Limb (tissue), 2 donors: ENCODE measurements at regions not wholly inside any gene's neighbourhood (a gene's known extent, or its start where the extent isn't known, plus 50 kb on each side); places are given as distances from the start of the nearest gene placed in this dataset.
"Not testable (repeated sequence)": the region's sequence is repeated elsewhere in the genome, so short reads cannot be mapped to it uniquely, and the experiment has no call there.

Source experiments
- DNase-seq, 2 donors: peaks; one replicate each; pipeline ENCODE4 v3.0.0-alpha.2; 2016; ENCODE audit errors: extremely low spot score in 2 of 2

DNA sequence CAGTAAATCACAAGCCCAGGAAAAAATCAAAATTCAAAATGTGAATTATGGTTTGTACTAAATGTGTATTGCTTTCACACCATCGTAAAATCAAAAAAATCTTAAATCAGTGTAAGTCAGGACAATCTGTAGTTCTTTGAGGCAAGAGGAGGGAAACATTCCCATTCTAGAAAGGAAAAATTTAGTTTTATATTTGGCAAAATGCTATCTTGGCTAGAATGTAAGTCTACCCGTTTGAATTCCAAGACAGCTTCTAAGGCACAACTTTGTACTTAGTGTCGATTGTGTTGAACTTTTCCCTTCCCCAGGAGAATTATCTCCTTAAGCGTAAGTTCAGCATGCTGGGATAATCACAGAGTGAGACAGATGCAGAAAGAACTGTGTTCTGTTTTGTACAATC lies 638.2 kb upstream of the LRRTM1 start:
- DNase-seq = no peak

DNA sequence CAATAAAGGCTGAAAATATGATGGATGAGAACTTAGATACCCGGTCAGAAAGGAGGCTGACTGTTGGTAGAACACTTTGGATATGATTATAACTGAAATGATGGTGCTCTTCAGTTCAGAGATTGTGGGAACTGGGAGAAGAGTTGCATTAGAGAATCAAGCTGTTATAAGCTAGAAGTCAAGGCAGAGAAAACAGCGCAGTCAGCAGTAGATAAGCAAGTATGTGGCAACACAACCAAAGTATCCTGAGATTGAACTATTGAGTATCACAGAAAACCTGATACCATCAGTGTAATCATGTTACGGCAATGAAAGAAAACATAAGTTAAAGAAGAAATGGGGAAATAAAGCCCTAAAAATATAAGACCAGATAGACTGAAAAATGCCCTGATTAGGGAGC lies 633.9 kb upstream of the LRRTM1 start:
- no peak for DNase-seq

DNA sequence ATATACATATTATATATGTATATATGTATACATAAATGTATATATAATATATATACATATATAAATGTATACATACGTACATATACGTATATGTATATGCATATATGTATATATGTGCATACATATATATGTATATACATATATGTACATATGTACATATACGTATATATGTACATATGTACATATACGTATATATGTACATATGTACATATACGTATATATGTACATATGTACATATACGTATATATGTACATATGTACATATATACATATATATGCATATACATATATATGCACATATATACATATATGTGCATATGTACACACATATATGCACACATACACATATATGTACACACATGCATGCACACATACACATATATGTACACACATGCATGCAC lies 627.3 kb upstream of the LRRTM1 start:
- not testable (repeated sequence) for DNase-seq

DNA sequence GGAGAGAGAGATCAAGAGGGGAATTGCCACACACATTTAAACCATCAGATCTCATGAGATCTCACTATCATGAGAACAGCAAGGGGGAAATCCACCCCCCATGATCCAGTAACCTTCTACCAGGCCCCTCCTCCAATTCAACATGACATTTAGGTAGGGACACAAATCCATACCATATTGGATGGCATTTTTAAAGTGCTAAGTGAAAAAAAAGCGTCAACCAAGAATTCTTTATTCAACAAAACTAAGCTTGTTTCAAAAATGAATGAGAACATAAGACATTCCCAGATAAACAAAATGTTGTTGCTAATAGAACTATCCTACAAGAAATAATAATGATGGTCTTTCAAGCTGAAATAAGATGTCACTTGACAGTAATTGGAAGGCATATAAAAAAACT lies 626.2 kb upstream of the LRRTM1 start:
- no peak for DNase-seq

DNA sequence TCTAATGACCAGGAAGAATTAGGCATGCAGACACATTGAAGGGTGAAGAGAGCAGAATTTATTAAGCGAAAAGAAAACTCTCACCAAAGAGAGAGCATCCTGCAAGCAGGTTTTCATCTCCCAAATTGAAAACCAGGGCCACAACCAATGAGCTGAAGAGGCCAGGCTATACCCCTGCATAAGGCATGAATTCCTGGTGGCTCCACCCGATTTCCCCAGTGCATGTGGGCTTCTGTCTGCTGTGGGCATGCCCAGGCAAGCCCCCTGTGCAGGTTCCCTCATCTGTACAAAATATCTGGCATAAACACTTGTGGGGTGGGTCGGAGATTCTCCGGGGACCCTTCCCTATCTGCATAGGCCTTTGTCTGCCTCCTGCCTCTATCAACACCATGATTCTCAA lies 621.6 kb upstream of the LRRTM1 start:
- DNase-seq = no peak

DNA sequence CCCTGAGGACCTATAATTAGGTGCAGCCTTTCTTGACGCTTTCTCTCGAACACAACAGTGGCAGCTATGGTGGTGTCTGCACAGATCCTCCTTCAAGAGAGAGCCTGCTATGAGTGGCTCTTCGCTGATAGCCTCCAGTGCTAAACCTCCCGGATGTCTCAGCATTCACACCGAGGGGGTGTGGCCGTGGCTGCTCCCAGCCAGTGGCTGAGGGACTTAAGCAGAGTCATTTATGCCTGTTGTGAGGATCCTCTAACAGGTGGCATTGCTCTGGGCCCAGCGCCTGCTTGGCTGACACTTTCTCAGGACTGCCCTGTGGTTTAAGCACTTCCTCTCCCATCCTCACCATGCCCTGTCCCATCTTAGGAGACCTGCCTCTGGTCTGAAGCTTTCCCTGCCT lies 592.0 kb upstream of the LRRTM1 start:
- no peak for DNase-seq

DNA sequence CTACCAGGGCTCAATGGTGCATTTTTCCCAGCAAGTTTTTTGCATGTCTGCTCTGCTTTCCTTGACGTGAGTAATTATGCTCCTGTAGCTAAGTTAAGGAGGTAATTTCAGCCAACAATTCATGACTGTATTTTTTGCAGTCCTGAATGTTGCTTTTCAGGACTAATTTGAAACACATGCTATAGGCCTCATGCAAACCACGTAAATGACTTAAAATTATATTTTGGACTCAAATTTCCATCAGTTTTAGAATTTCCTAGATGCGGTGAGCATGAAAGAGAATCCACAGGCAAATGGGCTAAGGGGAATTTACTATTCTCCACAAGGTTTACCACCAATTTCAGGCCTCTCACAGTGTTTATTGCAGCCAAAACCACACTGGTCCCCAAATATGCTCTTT lies 589.9 kb upstream of the LRRTM1 start:
- DNase-seq = peak in 1 of 2 donors; percentile 65

DNA sequence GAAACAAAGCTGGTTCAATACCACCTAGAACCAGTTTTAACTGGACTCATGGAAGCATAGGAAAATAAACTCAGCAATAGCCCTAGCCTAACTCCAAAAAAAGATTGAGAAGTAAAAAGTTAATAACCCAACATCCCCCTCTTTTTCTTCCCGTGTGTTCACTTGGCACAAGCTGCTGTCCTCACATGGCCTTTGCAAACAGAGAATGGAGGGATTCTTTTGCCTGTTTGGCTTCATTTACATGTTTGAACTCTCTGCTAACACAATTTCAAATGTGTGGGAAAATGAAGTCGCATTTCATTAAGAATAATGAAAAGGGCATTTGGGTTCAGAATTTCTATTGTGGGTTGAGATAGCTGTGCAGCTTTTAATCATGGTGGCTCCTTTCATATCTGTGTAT lies 589.2 kb upstream of the LRRTM1 start:
- no peak for DNase-seq

DNA sequence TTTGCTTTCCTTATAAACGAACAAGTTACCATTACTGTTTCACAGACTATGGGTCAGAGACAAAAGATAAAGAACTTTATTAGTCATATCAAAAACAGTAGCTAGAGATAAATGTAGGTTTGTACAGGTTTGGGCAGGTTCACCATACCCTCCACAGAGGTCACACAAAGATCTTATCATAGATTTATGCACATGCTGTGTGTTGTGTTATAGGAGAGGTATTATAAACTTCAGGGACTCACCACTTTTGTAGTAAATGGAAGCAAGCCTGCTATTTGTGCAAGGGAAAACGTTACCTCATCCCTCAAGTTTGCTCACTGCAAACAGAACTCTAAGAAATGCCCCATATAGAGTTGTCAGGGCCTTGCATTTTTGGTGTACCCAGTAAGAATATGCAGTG lies 584.5 kb upstream of the LRRTM1 start:
- DNase-seq = no peak

DNA sequence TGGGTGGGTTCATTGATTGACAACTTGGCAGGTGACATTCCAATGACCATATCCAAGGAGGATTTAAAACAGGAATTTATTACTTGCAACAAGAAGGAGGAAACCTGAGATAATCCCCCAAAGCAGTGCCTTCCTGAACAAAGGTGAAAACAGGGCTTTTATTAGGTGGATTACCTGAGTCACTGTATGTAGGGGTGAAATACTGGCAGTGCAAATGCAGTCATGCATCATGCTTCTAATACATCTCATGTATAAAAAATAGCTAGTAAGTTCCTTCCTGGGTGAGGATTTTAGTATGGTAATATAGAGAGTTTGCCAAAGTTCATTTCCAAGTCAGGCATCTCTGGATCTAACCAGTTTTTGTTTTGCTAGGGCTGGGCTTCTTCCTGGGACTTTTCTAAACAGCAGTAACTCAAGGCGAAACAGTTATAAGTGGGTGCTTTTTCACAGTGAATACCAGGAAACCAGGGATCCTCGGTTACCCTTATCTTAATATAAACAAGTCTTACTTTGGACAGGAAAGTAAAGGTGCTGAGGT lies 583.4 kb upstream of the LRRTM1 start:
- no peak for DNase-seq

DNA sequence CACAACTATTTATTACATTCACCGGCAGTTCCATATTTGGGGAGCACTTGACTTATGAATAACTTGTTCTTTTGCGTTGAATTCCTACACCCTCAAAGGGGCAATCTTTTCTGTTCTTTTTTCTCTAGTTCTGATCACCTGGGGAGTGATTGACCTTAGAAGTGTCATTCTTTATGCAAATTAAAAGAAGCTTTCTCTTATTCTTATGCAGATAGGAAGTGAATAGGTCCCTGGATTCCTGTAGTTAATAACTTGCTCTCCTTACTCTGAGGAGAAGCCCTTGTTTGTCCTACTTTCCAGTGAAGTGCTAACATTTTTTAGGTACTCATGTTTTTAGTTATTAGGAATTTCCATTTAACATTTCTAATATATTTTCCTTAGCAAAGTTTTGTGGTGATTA lies 569.8 kb upstream of the LRRTM1 start:
- no peak for DNase-seq

DNA sequence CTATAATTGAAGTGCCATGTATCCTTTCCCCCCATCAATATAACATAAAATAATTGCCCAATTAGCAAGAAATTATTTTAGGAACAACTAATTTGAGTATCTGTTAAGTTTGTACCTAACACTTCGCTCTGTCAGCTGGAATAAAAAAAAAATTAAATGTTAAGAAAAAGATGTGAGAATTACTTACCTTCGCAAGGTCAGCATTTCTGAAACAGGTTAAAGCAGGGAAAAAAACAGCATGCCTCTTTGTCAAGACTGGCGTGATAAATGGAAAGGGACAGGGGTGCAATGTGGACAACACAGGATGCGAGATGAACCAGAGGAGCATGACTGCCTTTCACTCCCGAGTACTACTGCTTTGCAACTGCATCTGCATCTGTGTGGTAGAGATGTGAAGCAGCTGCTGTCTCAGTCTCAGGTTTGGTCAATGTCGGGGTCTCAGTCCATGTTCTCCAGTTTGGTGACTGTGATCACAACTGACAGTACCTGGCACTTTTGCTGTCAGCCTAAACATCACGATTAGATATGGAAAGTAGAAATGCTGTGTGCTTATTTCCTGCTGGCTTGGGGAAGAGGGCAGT lies 565.4 kb upstream of the LRRTM1 start:
- no peak for DNase-seq

DNA sequence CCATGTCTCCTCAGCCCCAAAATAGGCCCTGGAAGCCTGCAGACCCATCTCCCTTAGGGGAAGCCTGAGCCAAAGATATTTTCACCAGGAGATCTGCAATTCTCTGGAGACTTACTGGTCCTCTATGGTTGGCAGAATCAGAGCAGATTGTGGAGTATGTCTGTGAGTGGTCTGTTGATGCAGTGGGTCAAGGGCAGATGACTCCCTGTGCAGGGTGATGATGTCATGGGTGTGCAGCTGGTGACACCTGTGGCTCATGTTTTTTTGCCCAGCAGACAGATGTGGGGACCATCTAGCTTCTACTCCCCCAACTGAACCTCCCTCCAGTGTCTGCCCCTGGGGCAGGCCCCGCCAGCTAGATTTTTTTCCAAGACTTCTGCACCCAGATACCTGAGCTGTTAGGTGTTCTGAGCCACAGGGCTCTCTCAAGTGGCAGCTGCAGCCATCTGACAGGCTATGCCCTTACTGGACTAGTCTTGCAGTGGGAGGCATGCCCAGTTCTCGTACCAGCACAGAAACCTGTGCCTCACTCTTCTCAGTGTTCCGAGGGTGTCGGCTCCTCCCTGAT lies 558.7 kb upstream of the LRRTM1 start:
- no peak for DNase-seq

DNA sequence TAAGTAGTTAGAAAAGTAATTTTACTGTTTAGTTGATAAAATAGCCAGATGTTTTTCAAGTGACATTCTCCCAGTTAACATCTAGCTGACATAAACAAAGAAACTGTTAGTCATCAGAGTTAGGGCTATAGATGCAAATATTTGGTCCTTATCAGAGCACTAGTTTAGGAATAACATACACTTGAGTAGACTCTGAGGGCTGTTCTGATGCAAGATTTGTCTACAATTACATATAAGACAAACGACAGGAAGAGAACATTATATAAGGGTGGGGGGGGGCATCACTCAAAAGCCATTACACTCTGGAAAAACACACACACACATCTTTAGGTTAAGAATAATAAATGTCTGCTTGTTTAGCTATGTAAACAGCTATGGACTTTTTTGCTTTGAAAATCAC lies 554.4 kb upstream of the LRRTM1 start:
- DNase-seq = no peak

DNA sequence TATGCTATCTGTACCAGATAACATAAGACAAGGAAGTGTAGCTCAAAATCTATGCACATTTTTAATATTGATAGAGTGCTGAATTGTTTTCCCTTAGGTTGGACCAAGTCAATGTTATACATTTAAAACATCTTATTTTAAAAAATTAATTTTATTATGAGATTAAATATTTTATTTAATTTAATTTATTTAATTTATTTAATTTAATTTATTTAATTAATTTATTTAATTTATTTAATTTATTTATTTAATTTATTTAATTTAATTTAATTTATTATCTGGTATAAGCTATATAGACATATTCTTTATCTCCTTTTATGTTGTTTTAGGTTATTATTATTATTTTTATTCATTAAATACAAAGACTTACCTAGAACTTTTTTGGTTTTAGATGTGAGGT lies 551.7 kb upstream of the LRRTM1 start:
- DNase-seq = no peak

DNA sequence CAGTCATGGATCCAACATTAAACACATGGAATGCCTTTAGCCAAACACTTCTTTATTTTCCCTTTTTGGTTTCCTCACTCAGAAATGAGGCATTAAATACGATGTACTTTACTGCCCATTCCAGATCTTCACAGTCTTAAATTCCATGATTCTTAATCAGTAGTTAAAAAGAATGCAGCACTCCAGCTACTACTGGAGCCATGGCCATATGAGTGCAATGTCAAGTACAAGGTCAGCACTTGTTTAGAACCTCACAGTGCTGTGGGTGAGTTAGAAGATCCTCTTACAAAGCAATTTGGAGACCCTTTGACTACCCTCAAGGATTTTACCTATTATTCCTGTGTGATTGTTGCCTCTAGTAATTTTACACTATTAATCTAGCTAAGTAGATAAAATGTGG lies 550.3 kb upstream of the LRRTM1 start:
- no peak for DNase-seq

DNA sequence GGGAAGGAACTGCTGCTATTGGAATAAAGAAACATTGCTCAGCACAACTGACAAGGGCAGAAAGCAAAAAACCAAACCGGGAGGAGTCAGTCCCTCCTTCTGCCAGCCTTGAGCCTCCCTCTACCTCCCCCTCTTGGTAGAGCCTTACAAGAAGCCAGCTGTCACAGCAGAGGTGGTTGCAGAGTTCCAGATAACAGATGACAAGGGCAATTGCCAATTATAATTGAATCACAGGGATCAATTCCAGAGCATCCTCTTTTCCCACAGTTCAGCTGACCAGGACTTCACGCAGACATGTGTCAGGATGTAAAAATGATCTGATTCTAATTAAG lies 548.2 kb upstream of the LRRTM1 start:
- no peak for DNase-seq

DNA sequence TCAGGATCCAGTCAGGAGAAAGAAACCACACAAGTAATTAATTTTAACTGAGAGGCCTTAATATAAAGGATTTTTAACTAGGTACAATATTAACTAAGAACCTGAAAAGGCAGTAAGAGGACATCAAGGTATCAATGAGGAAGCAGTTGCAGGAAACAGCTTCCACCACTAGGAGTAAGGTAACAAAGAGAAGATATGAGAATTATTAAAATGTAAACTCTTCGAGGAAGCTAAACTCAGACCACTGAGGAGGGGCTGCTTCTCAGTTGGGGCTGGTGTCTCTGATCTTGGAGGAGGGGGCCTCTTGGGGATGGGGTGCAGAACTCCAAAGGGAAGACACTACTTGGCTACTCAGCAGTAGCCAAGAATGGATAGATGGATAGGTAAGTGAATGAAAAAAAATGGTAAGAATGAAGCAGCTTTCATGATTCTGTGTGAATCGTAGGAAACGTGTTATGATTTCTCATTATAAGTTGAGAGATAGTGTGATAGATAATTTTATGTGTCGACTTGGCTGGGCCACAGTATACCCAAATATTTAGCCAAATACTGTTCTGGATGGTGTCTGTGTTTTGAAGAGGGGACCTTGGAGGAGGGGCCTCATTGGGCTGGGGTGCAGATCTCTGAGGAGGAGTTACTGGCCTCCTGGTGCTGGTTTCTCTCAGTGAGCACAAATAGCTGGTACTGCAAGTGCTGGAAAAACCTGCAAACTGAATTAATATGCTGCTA lies 547.7 kb upstream of the LRRTM1 start:
- no peak for DNase-seq

DNA sequence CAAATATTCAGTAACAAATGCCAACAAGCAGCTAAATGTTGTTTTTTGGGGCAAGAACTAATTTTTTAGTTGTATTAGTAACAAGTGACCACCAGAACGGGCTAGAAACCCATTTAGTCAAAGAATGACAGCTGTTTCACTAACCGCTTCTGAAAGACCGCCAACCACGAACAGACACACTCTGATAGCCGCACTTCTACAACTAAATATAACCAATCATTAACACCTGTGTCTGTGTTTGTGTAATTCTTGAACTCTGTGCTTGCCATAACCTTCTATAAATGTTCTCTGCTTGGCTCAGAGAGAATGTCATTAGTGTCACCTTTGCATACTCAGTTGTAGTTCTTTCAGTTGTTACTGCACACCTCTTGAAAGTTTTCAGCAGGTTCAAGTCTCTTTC lies 526.3 kb upstream of the LRRTM1 start:
- DNase-seq = no peak

DNA sequence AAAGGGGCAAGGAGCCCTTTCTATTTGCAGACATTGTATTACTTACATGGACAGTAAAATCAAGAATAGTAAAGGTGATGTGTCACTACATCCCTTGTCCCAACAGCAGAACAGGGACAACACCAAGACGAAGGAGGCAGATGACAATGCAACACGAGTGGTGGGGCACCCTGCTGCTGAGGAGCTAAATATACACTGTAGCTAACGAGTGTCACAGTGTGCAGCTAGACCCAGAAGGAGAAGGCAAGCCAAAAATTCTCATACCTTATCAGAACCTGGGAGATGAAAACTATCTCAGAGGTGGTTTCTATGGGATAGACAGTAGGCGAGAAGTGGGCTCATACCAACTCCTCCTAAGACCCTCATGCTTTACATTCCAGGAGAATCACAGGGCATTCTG lies 518.4 kb upstream of the LRRTM1 start:
- no peak for DNase-seq

DNA sequence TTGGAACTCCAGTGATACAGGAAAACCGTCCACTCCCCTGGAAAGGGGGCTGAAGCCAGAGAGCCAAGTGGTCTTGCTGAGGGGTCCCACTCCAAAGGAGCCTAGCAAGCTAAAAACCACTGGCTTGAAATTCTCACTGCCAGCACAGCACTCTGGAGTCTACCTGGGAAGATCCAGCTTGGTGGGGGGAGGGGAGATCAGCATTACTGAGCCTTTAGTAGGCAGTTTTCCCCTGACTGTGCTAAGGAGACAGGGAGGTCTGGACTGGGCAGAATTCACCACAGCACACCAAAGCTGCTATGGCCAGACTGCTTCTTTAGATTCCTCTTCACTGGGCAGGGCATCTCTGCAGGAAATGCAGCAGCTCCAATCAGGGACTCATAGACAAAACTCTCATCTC lies 510.7 kb upstream of the LRRTM1 start:
- no peak for DNase-seq

DNA sequence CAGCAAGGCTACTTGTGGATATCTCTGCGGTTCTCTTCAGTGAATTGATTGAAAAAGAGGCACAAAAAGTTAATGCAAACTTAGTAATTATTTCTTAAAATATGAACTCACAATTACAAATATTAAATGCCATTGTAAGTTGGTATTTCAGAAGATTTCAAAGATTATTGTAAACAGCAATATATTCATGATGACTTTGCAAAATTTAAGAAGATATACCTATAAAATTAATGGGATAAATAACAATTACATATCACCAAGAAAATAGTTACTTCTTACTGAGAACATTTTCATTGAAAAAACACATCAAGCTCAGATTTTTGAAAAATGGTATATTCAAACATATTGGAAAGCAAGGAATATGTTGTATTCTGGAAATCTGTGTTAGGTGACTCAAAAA lies 482.0 kb upstream of the LRRTM1 start:
- DNase-seq = no peak

DNA sequence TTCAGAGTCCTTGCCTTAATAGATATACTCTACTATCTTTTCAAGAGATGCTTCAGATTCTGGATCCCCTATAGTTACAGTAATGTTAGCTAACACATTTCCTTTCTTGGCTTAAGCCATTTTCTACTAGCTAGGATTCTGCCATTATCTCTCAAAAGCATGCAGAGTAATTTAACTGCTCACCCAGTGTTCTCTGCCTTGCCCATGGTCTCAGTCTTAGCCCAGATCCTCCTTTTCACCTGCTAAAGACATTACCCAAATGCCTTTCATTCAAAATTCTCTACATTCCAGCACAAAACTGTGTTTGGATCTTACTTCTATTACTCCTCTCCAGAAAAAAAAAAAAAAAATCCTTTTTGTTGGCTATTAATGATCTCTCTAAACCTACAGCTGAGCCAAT lies 474.2 kb upstream of the LRRTM1 start:
- no peak for DNase-seq
